HFF-Myc (cell line): ENCODE measurements at regions not wholly inside any gene's neighbourhood (a gene's known extent, or its start where the extent isn't known, plus 50 kb on each side); places are given as distances from the start of the nearest gene placed in this dataset.

ENCODE experiments used
- DNase-seq: peaks from one replicate; pipeline ENCODE4 v3.0.0-alpha.2; 2011; ENCODE audit warnings: low read depth; ENCODE audit errors: extremely low read depth
- H3K4me3 ChIP-seq: replicated peaks from 2 replicates; pipeline ENCODE4 v1.5.1; 2011; ENCODE audit warnings: low read depth, mild to moderate bottlenecking, control low read depth, low read length
- TF ChIP-seq, protein P1 (sequence below): IDR thresholded peaks from 2 replicates; pipeline ENCODE4 v1.5.1; 2012; ENCODE audit warnings: mild to moderate bottlenecking, low read depth, low read length, control low read depth; ENCODE audit errors: missing control alignments

DNA sequence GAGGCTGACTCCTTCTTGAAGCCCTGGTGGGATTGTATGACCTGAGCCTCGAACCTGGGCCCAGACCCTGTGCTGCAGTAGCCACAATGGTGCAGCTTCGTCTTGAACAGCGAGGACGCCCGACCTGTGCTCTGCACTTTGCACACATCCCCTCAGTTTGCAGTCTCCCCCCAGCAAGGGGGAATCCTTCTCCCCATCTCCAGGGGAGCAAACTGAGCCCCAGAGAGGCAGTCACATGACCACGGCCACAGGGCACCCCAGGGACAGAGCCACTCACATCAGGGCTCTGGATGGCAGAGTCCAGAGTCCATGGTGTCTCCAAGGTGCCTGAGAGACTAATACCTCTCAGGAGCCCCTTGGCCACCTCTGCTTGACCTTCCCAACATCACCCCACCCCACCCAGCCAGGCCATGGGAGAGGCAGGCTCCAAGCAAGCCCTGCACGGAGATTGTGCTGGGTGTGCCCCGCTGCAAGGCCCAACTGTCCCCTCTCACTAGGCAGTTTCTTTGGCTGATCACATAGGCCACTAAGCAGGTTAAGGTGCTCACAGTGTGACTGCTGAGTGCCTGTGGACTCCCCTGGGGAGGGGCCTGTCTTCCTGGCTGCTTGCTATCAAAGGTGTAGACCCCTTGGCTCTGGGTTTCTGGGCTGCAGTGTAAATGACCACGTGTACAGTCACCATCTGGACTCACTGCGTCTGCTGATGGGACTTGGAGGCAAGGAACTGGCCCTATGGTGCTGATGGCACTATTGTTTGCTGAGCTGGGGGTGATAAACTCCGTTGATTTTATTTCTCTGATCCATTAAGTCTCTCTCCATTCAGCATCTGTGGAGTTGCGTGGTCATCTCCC lies 398.1 kb downstream of the MATN1 start:
- TF ChIP-seq, protein P1, sequence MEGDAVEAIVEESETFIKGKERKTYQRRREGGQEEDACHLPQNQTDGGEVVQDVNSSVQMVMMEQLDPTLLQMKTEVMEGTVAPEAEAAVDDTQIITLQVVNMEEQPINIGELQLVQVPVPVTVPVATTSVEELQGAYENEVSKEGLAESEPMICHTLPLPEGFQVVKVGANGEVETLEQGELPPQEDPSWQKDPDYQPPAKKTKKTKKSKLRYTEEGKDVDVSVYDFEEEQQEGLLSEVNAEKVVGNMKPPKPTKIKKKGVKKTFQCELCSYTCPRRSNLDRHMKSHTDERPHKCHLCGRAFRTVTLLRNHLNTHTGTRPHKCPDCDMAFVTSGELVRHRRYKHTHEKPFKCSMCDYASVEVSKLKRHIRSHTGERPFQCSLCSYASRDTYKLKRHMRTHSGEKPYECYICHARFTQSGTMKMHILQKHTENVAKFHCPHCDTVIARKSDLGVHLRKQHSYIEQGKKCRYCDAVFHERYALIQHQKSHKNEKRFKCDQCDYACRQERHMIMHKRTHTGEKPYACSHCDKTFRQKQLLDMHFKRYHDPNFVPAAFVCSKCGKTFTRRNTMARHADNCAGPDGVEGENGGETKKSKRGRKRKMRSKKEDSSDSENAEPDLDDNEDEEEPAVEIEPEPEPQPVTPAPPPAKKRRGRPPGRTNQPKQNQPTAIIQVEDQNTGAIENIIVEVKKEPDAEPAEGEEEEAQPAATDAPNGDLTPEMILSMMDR: no peak
- no peak overlapping the region for H3K4me3 ChIP-seq
- no peak for DNase-seq

DNA sequence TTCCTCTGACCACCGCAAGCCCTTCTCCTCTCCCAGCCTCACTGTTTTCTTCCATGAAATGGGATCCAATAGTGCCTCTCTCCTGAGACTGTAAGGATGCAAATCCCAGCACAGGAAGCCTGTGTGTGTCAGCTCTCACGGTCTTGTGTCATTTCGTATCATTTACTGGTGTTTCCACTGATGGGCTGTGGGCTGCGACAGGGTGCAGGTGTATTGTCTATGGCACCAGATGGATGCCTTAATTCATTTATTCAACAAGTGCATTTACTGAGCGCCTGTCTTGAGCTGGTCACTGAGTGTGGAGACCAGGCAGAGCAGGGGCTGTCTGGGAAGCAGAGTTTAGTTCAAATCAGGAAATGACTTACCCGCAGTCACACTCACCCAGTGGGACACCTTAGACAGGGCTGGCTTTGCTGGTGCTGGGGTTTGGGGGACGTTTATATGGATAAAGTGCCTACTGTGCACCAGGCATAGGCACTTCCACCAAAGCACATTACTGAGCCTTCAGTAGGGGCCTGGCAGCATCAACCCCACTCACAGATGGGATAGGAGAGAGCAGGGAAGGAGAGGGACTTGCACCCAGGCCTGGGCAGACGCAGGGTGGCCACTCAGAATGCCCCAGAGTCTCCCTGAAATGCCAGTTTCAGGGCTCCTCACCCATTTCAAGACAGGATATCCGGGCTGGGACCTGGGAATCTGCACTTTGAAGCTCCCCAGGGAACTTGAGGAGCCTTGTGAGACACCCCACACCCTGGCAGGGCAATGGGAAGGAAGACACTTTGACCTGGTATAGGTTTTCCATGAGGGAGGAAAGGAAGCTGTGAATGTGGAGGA lies 398.9 kb downstream of the MATN1 start:
- H3K4me3 ChIP-seq: no peak overlapping the region
- TF ChIP-seq, protein P1: no peak
- DNase-seq: no peak

DNA sequence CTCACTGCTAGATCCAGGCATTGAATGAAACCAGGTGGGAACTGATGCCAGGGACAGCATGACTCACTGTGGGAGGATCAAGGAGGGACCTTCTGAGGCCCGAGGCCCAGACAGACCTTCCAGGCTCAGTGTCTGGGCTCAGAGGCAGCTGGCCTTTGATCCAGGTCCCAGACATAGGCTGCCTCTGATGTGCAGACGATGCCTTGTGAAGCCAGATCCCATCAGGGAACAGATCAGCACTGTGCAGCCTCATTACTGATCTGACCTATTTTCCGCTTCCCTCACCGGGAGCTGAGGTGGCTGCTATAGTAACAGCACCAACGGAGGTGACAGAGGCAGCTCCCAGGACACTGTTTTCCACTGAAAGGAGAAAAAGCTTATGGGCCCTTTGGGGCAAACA lies 399.5 kb downstream of the MATN1 start:
- TF ChIP-seq, protein P1: no peak
- DNase-seq: no peak
- no peak overlapping the region for H3K4me3 ChIP-seq

DNA sequence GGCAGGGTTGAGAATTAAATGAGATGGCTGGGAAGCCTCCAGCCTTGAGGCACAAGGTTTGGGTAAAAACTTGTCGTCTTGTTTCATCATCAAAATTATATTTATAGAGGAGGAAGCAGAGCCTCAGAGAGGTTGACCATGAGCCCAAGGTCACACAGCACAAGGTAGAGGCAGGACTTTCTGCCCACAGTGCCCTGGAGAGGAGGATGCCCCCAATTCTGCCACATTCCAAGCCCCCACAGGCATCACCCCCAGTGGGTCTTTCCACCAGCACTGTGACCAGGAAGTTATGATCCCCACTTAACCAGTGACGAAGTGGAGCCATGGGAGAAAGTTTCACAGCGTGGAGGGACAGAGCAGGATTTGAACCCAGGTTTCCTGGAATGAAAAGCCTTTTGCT lies 400.0 kb downstream of the MATN1 start:
- TF ChIP-seq, protein P1: no peak
- no peak for DNase-seq
- H3K4me3 ChIP-seq: no peak overlapping the region

DNA sequence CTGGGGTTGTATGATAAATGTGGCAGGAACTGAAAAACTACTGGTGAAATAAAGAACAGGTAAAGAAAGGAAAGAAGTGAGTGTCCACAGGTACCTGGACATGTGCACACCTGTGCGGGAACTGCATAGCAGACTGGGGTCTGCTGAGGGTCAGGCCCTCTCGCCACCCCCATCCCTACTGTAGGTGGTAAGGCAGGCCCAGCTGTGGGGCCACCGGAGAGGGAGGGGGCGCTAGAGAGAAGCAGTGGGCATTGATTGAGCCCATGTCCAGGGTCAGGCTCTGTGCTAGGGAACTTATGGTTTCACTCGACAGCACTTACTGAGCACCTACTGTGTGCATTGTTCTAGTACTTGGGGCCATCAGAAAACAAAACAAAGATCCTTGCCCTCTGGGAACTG lies 400.5 kb downstream of the MATN1 start:
- DNase-seq: no peak
- TF ChIP-seq, protein P1: no peak
- no peak overlapping the region for H3K4me3 ChIP-seq

DNA sequence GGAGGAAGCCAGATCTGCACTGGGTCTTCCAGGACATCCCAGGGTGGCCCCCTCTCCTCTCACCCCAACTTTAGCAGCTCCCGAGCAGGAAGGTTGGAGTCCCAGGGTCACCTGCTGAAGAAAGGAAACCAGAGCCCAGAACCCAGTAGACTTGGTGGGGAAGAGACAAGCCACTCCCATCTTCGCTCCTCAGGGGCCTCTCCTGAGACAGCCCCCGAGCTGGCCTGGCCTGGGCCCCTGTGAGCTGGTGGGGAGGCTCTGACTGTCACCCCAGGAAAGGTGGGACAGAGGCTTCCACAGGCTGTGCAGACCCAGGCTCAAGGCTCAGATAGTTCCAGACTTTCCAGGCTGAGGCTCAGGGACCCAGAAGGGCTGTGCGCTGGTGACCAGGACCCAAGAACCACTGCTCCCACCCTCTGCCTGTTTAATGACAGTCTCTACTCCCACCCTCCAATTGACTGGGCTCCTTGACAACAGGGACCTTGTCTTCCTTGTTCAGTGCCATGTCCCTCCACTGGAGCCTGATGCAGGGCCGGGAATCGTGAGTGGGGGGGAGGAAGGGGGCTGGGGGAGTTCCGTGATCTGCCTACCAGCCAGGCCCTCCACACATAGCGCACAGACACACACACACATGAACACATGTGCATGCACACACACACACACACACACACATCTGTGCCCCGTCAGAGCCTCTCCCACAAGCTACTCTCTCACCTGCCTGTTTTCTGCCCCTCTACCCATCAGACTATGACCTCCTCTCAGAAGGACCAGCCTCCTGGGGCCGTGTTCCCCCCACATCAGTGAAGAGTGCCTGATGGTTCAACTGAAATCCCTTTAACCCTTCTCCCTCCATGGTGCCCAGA lies 401.2 kb downstream of the MATN1 start:
- TF ChIP-seq, protein P1: no peak
- no peak overlapping the region for H3K4me3 ChIP-seq
- no peak for DNase-seq
